BJ (cell line): ENCODE measurements at regions not wholly inside any gene's neighbourhood (a gene's known extent, or its start where the extent isn't known, plus 50 kb on each side); places are given as distances from the start of the nearest gene placed in this dataset.
"Not testable (repeated sequence)": the region's sequence is repeated elsewhere in the genome, so short reads cannot be mapped to it uniquely, and the experiment has no call there.

Experiments used
- CTCF ChIA-PET: fragments of 350-600 bp; formaldehyde crosslinking; extraction: SDS; loops from one replicate; lab custom pipeline; 2021; ENCODE audit warnings: antibody characterized with exemption, inconsistent platforms; lab: Yijun Ruan, JAX
- POLR2A ChIA-PET: fragments of 300-600 bp; sonication (Branson Sonifier 250); formaldehyde crosslinking; extraction: SDS; loops from one replicate; lab custom pipeline; 2021; ENCODE audit warnings: antibody characterized with exemption; lab: Charles Lee
- DNase-seq: peaks from one replicate; pipeline ENCODE4 v3.0.0-alpha.2; 2011; ENCODE audit warnings: low read depth
- H3K27me3 ChIP-seq: 2 replicates; pipeline ENCODE4 v1.6.0; 2011; ENCODE audit warnings: low read length; ENCODE audit not compliant: control insufficient read depth, insufficient read depth
- H3K36me3 ChIP-seq: 2 replicates; pipeline ENCODE4 v1.5.1; 2011; ENCODE audit warnings: low read length; ENCODE audit not compliant: control insufficient read depth, insufficient read depth
- H3K4me3 ChIP-seq: 2 replicates; pipeline ENCODE4 v1.5.1; 2011; ENCODE audit warnings: low read depth, mild to moderate bottlenecking, control low read depth, low read length
- TF ChIP-seq, protein P1 (sequence below): IDR thresholded peaks from 2 replicates; pipeline ENCODE4 v1.5.1; 2011; ENCODE audit warnings: low read depth, mild to moderate bottlenecking, control low read depth, inconsistent platforms, low read length, moderate library complexity; ENCODE audit not compliant: insufficient read depth

DNA sequence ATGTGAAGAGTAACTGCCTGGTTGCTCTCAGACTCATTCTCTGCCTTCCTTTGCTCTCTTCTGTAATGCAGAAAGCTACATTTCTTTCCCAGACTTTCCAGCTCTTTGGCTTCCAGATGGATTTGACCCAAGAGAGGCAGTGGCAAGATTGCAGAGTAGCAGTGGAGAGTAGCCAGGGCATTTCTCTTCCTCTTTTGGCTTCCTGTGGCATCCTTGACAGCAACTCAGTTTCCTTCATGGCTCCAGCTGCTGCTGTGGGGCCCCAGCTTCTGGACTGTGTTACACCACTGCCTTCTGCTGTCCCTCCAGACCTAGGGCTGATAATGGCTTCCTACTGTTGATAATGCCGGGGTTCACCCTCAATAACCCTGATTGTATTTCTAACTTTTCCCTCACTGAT, 469.4 kb upstream of the SPRED2 start:
- CTCF ChIA-PET = no interaction called here
- Histone ChIP-seq H3K4me3 (no peak overlapping the region), H3K27me3 (no peaks in the 10 kb centered on the region), H3K36me3 (no peaks in the 10 kb centered on the region)
- no peak for DNase-seq
- POLR2A ChIA-PET = no interaction called here
- TF ChIP-seq, protein P1, sequence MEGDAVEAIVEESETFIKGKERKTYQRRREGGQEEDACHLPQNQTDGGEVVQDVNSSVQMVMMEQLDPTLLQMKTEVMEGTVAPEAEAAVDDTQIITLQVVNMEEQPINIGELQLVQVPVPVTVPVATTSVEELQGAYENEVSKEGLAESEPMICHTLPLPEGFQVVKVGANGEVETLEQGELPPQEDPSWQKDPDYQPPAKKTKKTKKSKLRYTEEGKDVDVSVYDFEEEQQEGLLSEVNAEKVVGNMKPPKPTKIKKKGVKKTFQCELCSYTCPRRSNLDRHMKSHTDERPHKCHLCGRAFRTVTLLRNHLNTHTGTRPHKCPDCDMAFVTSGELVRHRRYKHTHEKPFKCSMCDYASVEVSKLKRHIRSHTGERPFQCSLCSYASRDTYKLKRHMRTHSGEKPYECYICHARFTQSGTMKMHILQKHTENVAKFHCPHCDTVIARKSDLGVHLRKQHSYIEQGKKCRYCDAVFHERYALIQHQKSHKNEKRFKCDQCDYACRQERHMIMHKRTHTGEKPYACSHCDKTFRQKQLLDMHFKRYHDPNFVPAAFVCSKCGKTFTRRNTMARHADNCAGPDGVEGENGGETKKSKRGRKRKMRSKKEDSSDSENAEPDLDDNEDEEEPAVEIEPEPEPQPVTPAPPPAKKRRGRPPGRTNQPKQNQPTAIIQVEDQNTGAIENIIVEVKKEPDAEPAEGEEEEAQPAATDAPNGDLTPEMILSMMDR = no peak

DNA sequence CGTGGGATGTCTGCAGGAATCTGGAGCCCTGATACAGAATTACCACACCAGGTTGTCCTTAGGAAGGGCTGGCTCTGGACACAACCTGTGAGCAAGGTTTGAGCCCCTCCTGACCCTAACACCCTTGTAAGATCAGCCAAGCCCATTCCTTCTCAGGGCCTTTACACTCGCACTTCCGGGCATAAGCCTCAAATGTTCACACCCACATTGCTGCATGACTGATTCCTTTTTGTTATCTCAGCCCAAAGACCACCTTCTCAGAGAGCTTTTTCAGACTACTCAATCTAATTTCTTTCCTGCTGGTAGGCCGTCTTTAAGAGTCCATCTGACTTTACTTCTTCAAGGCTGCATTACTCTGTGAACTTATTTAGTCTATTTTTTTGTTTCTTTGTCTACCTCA, 464.0 kb upstream of the SPRED2 start:
- TF ChIP-seq, protein P1 = no peak
- H3K4me3 ChIP-seq = no peak overlapping the region
- no peak for DNase-seq
- no peaks in the 10 kb centered on the region for H3K36me3 ChIP-seq
- ChIA-PET POLR2A (no interaction called here), CTCF (no interaction called here)
- no peaks in the 10 kb centered on the region for H3K27me3 ChIP-seq

DNA sequence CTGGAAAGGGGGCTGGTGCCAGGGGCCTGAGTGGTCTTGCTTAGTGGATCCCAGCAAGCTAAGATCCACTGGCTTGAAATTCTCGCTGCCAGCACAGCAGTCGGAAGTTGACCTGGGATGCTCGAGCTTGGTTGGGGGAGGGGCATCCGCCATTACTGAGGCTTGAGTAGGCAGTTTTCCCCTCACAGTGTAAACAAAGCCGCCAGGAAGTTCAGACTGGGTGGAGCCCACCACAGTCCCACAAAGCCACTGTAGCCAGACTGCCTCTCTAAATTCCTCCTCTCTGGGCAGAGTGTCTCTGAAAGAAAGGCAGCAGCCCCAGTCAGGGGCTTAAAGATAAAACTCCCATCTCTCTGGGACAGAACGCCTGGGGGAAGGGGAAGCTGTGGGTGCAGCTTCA, 457.7 kb upstream of the SPRED2 start:
- CTCF ChIA-PET, H3K27me3 ChIP-seq, DNase-seq, H3K4me3 ChIP-seq, H3K36me3 ChIP-seq, POLR2A ChIA-PET: not testable (repeated sequence)

DNA sequence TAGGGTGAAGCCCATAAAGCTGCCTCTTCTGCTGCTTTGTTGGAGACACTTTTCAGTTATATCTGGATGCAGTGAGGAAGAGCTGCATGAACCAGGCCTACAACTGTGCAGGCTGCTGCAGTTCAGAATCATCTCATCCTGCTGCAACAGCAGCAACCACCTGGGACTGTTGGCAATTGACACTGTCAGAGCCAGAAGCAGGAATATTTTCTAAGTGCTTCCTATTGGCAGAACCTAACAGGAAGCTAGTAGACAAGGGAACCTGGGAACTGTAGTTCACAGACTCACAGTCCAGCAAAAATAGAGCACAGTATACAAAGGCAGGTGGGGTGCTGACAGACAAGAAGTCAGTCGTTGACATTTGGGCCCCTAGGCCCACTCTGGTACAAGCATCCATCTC, 452.9 kb upstream of the SPRED2 start:
- Histone ChIP-seq H3K4me3 (no peak overlapping the region), H3K36me3 (no peaks in the 10 kb centered on the region), H3K27me3 (no peaks in the 10 kb centered on the region)
- no peak for DNase-seq
- TF ChIP-seq, protein P1 = no peak
- POLR2A ChIA-PET = interaction anchor here (0.6 kb wide), 1 partner anchor 168 kb away, joined by 3 read pairs; no protein-coding TSS in a partner anchor
- CTCF ChIA-PET = interaction anchor here (0.9 kb wide), 1 partner anchor 114 kb away, joined by 3 read pairs; no protein-coding TSS in a partner anchor

DNA sequence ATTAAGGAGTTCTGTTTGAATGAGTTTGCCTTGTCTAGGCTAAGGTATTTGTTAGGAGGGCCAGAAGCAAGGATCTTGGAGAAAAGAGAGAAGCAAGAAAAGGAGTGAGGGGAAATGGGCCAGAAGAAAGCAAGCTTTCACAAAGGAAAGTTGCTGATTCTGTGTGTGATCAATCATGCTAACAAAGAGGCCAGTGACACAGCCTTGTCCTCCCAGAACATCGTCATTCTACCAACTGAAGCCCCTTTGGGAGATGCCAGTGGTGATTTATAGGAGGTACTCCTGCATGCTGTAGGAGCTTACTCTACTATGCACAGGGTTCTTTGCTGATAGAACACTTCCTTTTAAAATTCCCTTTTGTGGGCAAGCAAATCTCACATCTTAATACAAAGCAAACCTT, 449.2 kb upstream of the SPRED2 start:
- no peak for DNase-seq
- Histone ChIP-seq H3K27me3 (no peaks in the 10 kb centered on the region), H3K36me3 (no peaks in the 10 kb centered on the region), H3K4me3 (no peak overlapping the region)
- TF ChIP-seq, protein P1 = no peak
- ChIA-PET POLR2A (no interaction called here), CTCF (interaction anchor here (1.3 kb wide), 1 partner anchor 31 kb away, joined by 3 read pairs; no protein-coding TSS in a partner anchor)

DNA sequence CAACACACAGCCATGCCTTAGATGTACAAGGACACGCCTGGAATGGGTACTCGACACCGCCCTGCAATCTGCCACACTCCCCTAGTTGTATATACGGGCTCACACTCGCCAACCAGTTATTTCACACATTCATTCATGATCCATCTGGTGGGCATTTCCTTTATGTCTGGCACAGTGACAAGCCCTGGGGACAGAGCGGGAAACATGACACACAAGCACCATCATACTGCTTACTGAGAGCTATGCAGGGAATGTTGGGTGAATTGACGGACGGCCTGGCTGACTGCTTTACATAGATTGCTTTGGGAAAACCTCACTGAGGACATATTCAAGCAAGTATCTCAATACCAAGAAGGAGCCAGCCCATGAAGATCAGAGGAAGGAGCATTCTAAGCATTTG, 448.0 kb upstream of the SPRED2 start:
- ChIA-PET CTCF (interaction anchor here (1.3 kb wide), 1 partner anchor 32 kb away, joined by 3 read pairs; no protein-coding TSS in a partner anchor), POLR2A (no interaction called here)
- H3K36me3 ChIP-seq = no peaks in the 10 kb centered on the region
- TF ChIP-seq, protein P1 = no peak
- no peak for DNase-seq
- H3K27me3 ChIP-seq = no peaks in the 10 kb centered on the region
- no peak overlapping the region for H3K4me3 ChIP-seq
